GM21423 (cell line): ENCODE measurements at regions not wholly inside any gene's neighbourhood (a gene's known extent, or its start where the extent isn't known, plus 50 kb on each side); places are given as distances from the start of the nearest gene placed in this dataset.

Experiments
- ATAC-seq: cut with Tn5 transposase; IDR thresholded peaks from one replicate; pipeline ENCODE4 v1.9.1; 2021; ENCODE audit warnings: mild to moderate bottlenecking, moderate library complexity; ENCODE audit not compliant: unreplicated experiment

- ATAC-seq, result no peak
These were observed 116.8 kb downstream of the DNAJB9 start for GRCh38 chr7:108686494-108686893.

- ATAC-seq, result no peak
These were observed 127.6 kb downstream of the DNAJB9 start for GRCh38 chr7:108697254-108697653.

- no peak for ATAC-seq
These were observed 141.9 kb downstream of the DNAJB9 start for GRCh38 chr7:108711611-108712010.

- no peak for ATAC-seq
These were observed 147.1 kb downstream of the DNAJB9 start for GRCh38 chr7:108716783-108717182.

- ATAC-seq, result no peak
These were observed 148.1 kb downstream of the DNAJB9 start for GRCh38 chr7:108717781-108718180.

- no peak for ATAC-seq
These were observed 150.0 kb downstream of the DNAJB9 start for GRCh38 chr7:108719631-108720030.

GRCh38 chr7:108722561-108722960 is 152.9 kb downstream of the DNAJB9 start:
- no peak for ATAC-seq

GRCh38 chr7:108723381-108723814 is 153.7 kb downstream of the DNAJB9 start:
- ATAC-seq, result no peak

- ATAC-seq, result no peak
These were observed 154.8 kb downstream of the DNAJB9 start for GRCh38 chr7:108724251-108725100.

- ATAC-seq, result peak; percentile 55
These were observed 166.1 kb downstream of the DNAJB9 start for GRCh38 chr7:108735814-108736213.

- no peak for ATAC-seq
These were observed 166.7 kb downstream of the DNAJB9 start for GRCh38 chr7:108736221-108736891.

- ATAC-seq, result no peak
These were observed 201.5 kb downstream of the DNAJB9 start for GRCh38 chr7:108770981-108771745.

- ATAC-seq, result no peak
These were observed 202.2 kb downstream of the DNAJB9 start for GRCh38 chr7:108771853-108772252.

- no peak for ATAC-seq
These were observed 208.3 kb downstream of the DNAJB9 start for GRCh38 chr7:108777966-108778365.

- ATAC-seq, result no peak
These were observed 219.8 kb downstream of the DNAJB9 start for GRCh38 chr7:108789451-108789850.

- no peak for ATAC-seq
These were observed 224.8 kb downstream of the DNAJB9 start for GRCh38 chr7:108794466-108794865.

- no peak for ATAC-seq
These were observed 233.0 kb downstream of the DNAJB9 start for GRCh38 chr7:108802650-108803049.

- peak; percentile 50 for ATAC-seq
These were observed 236.2 kb downstream of the DNAJB9 start for GRCh38 chr7:108805808-108806397.

GRCh38 chr7:108808549-108809266 is 239.0 kb downstream of the DNAJB9 start:
- no peak for ATAC-seq

GRCh38 chr7:108809356-108809755 is 239.7 kb downstream of the DNAJB9 start:
- ATAC-seq, result no peak
